GM21737 (cell line): ENCODE measurements at regions not wholly inside any gene's neighbourhood (a gene's known extent, or its start where the extent isn't known, plus 50 kb on each side); places are given as distances from the start of the nearest gene placed in this dataset.

Source experiments
- ATAC-seq: cut with Tn5 transposase; IDR thresholded peaks from one replicate; pipeline ENCODE4 v1.9.1; 2021; ENCODE audit warnings: mild to moderate bottlenecking, moderate library complexity; ENCODE audit not compliant: unreplicated experiment

- no peak for ATAC-seq
Observed at GRCh38 chr1:55860326-55860725, 645.2 kb upstream of the USP24 start.

- ATAC-seq, result no peak
Observed at GRCh38 chr1:55854911-55855310, 639.7 kb upstream of the USP24 start.

- no peak for ATAC-seq
Observed at GRCh38 chr1:55848906-55849305, 633.7 kb upstream of the USP24 start.

GRCh38 chr1:55846051-55846450 is 630.9 kb upstream of the USP24 start:
- no peak for ATAC-seq

- no peak for ATAC-seq
Observed at GRCh38 chr1:55844322-55844721, 629.2 kb upstream of the USP24 start.

GRCh38 chr1:55839626-55840025 is 624.5 kb upstream of the USP24 start:
- ATAC-seq, result no peak

- no peak for ATAC-seq
Observed at GRCh38 chr1:55839221-55839620, 624.1 kb upstream of the USP24 start.

GRCh38 chr1:55836086-55836485 is 620.9 kb upstream of the USP24 start:
- ATAC-seq, result no peak

GRCh38 chr1:55833529-55834091 is 618.4 kb upstream of the USP24 start:
- no peak for ATAC-seq

GRCh38 chr1:55831759-55832158 is 616.6 kb upstream of the USP24 start:
- no peak for ATAC-seq

- no peak for ATAC-seq
Observed at GRCh38 chr1:55828044-55828443, 612.9 kb upstream of the USP24 start.

GRCh38 chr1:55827350-55827749 is 612.2 kb upstream of the USP24 start:
- no peak for ATAC-seq

- no peak for ATAC-seq
Observed at GRCh38 chr1:55826381-55827080, 611.4 kb upstream of the USP24 start.

- ATAC-seq, result no peak
Observed at GRCh38 chr1:55825461-55825860, 610.3 kb upstream of the USP24 start.

GRCh38 chr1:55824251-55824640 is 609.1 kb upstream of the USP24 start:
- no peak for ATAC-seq

GRCh38 chr1:55823541-55824250 is 608.5 kb upstream of the USP24 start:
- ATAC-seq, result no peak

GRCh38 chr1:55822891-55823290 is 607.7 kb upstream of the USP24 start:
- ATAC-seq, result no peak

GRCh38 chr1:55821234-55821633 is 606.1 kb upstream of the USP24 start:
- ATAC-seq, result no peak

GRCh38 chr1:55820501-55820900 is 605.3 kb upstream of the USP24 start:
- no peak for ATAC-seq

GRCh38 chr1:55819011-55819410 is 603.8 kb upstream of the USP24 start:
- no peak for ATAC-seq

GRCh38 chr1:55816456-55817426 is 601.6 kb upstream of the USP24 start:
- no peak for ATAC-seq
